Effector memory CD8-positive, alpha-beta T cell (primary cell): ENCODE measurements at regions not wholly inside any gene's neighbourhood (a gene's known extent, or its start where the extent isn't known, plus 50 kb on each side); places are given as distances from the start of the nearest gene placed in this dataset.

ENCODE experiments used
- ATAC-seq: fragments of 150-1000 bp; cut with Tn5 transposase; replicated peaks from 2 replicates; pipeline ENCODE4 v1.10.0; 2021; ENCODE audit warnings: mild to moderate bottlenecking, moderate library complexity
- DNase-seq, 3 experiments: peaks; one replicate each; pipeline ENCODE4 v3.0.0; 2021
- H3K27ac Mint-ChIP-seq, 2 donors: one replicate each; pipeline ENCODE4 v1.8.0; 2022; ENCODE audit warnings: mild to moderate bottlenecking in 2 of 2, mixed read lengths in 2 of 2, moderate library complexity in 2 of 2
- H3K27me3 Mint-ChIP-seq, 2 donors: one replicate each; pipeline ENCODE4 v1.8.0; 2022; ENCODE audit warnings: mixed read lengths in 2 of 2
- H3K36me3 Mint-ChIP-seq: one replicate; pipeline ENCODE4 v1.8.0; 2022; ENCODE audit warnings: mild to moderate bottlenecking, moderate library complexity, mixed read lengths; ENCODE audit not compliant: insufficient read depth
- H3K4me1 Mint-ChIP-seq, 2 donors: one replicate each; pipeline ENCODE4 v1.8.0; 2022; ENCODE audit warnings: low read depth in 2 of 2, mixed read lengths in 2 of 2
- H3K4me3 Mint-ChIP-seq, 2 donors: one replicate each; pipeline ENCODE4 v1.8.0; 2022; ENCODE audit warnings: mild to moderate bottlenecking in 2 of 2, mixed read lengths in 2 of 2, moderate library complexity in 2 of 2
- H3K9me3 Mint-ChIP-seq, 2 donors: one replicate each; pipeline ENCODE4 v1.8.0; 2022; ENCODE audit warnings: mixed read lengths in 2 of 2

- Mint-ChIP-seq H3K4me3 (no peak overlapping the region), H3K27me3 (peaks cover 0 to 18% of the 10 kb centered on the region in 2 donors), H3K36me3 (no peaks in the 10 kb centered on the region), H3K4me1 (no peaks in the 10 kb centered on the region), H3K27ac (no peak overlapping the region), H3K9me3 (peaks cover 4 to 15% of the 10 kb centered on the region in 2 donors)
- ATAC-seq: no peak
- no peak for DNase-seq
These were observed 373.8 kb upstream of the RAB6C start for GRCh38 chr2:129605646-129606045.

- H3K27ac Mint-ChIP-seq: no peak overlapping the region
- ATAC-seq: no peak
These were observed 372.8 kb upstream of the RAB6C start for GRCh38 chr2:129606496-129607270.

GRCh38 chr2:129609224-129609623 is 370.2 kb upstream of the RAB6C start:
- no peaks in the 10 kb centered on the region for H3K4me1 Mint-ChIP-seq
- peaks cover 0 to 22% of the 10 kb centered on the region in 2 donors for H3K27me3 Mint-ChIP-seq
- H3K9me3 Mint-ChIP-seq: peaks cover 4 to 15% of the 10 kb centered on the region in 2 donors
- no peak overlapping the region for H3K27ac Mint-ChIP-seq
- no peak overlapping the region for H3K4me3 Mint-ChIP-seq
- ATAC-seq (no peak), DNase-seq (no peak)
- H3K36me3 Mint-ChIP-seq: no peaks in the 10 kb centered on the region

More at GRCh38 chr2:129606496-129607270, 372.8 kb upstream of the RAB6C start:
- Mint-ChIP-seq H3K4me1 (no peaks in the 10 kb centered on the region), H3K36me3 (no peaks in the 10 kb centered on the region), H3K4me3 (no peak overlapping the region), H3K9me3 (peaks cover 4 to 12% of the 10 kb centered on the region in 2 donors), H3K27me3 (peaks cover 0 to 18% of the 10 kb centered on the region in 2 donors)
- no peak for DNase-seq

- ATAC-seq: no peak
- Mint-ChIP-seq H3K27me3 (peaks cover 0 to 19% of the 10 kb centered on the region in 2 donors), H3K4me3 (no peak overlapping the region), H3K4me1 (no peaks in the 10 kb centered on the region), H3K27ac (no peak overlapping the region), H3K36me3 (no peaks in the 10 kb centered on the region), H3K9me3 (peaks cover 4 to 15% of the 10 kb centered on the region in 2 donors)
- no peak for DNase-seq
These were observed 368.7 kb upstream of the RAB6C start for GRCh38 chr2:129610766-129611165.

GRCh38 chr2:129611471-129611870 is 368.0 kb upstream of the RAB6C start:
- Mint-ChIP-seq H3K9me3 (peaks cover 4 to 10% of the 10 kb centered on the region in 2 donors), H3K4me1 (no peaks in the 10 kb centered on the region), H3K4me3 (no peak overlapping the region), H3K27ac (no peak overlapping the region), H3K36me3 (no peaks in the 10 kb centered on the region), H3K27me3 (peaks cover 0 to 12% of the 10 kb centered on the region in 2 donors)
- ATAC-seq (no peak), DNase-seq (no peak)

GRCh38 chr2:129619471-129619870 is 360.0 kb upstream of the RAB6C start:
- DNase-seq: no peak
- no peak for ATAC-seq
- no peak overlapping the region for H3K4me3 Mint-ChIP-seq
- H3K4me1 Mint-ChIP-seq: no peaks in the 10 kb centered on the region
- H3K9me3 Mint-ChIP-seq: peaks cover 0 to 3% of the 10 kb centered on the region in 2 donors
- H3K27me3 Mint-ChIP-seq: peaks cover 0 to 3% of the 10 kb centered on the region in 2 donors
- no peak overlapping the region for H3K27ac Mint-ChIP-seq
- no peaks in the 10 kb centered on the region for H3K36me3 Mint-ChIP-seq

GRCh38 chr2:129620411-129620810 is 359.1 kb upstream of the RAB6C start:
- H3K9me3 Mint-ChIP-seq: peaks cover 0 to 3% of the 10 kb centered on the region in 2 donors
- DNase-seq (no peak), ATAC-seq (no peak)
- no peaks in the 10 kb centered on the region for H3K4me1 Mint-ChIP-seq
- H3K36me3 Mint-ChIP-seq: no peaks in the 10 kb centered on the region
- no peak overlapping the region for H3K27ac Mint-ChIP-seq
- no peak overlapping the region for H3K4me3 Mint-ChIP-seq
- H3K27me3 Mint-ChIP-seq: no peaks in the 10 kb centered on the region

- H3K4me3 Mint-ChIP-seq: no peak overlapping the region
- peaks cover 0 to 7% of the 10 kb centered on the region in 2 donors for H3K9me3 Mint-ChIP-seq
- no peaks in the 10 kb centered on the region for H3K36me3 Mint-ChIP-seq
- ATAC-seq (no peak), DNase-seq (no peak)
- H3K27me3 Mint-ChIP-seq: no peaks in the 10 kb centered on the region
- no peaks in the 10 kb centered on the region for H3K4me1 Mint-ChIP-seq
- H3K27ac Mint-ChIP-seq: no peak overlapping the region
These were observed 355.7 kb upstream of the RAB6C start for GRCh38 chr2:129623783-129624182.

DNA sequence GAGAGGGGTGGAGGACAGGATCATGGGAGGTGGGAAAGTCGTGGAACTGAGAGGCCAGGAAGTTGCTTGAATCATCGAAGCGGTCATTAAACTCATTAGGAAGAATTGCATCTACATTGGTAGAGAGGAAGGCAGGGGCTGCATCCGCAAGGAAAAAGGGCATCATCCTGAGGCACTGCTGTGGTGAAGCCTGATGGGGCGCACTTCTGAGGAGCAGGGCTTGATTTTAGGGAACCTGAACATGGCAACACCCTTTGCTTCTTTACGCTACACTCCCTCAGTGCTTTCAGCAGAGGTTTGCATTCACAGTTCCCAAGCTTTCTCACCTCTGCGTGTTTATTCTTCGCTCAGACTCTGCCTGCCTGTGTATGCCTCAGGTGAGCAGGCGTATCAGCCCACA is 352.0 kb upstream of the RAB6C start:
- Mint-ChIP-seq H3K4me3 (no peak overlapping the region), H3K27me3 (no peaks in the 10 kb centered on the region), H3K36me3 (no peaks in the 10 kb centered on the region), H3K4me1 (no peaks in the 10 kb centered on the region), H3K27ac (no peak overlapping the region), H3K9me3 (peaks cover 0 to 7% of the 10 kb centered on the region in 2 donors)
- DNase-seq: no peak
- ATAC-seq: no peak

- Mint-ChIP-seq H3K4me1 (no peaks in the 10 kb centered on the region), H3K27me3 (peaks cover 0 to 4% of the 10 kb centered on the region in 2 donors), H3K36me3 (peaks cover 3% of the 10 kb centered on the region), H3K9me3 (no peaks in the 10 kb centered on the region), H3K4me3 (no peak overlapping the region), H3K27ac (no peak overlapping the region)
- DNase-seq: no peak
- ATAC-seq: no peak
These were observed 342.8 kb upstream of the RAB6C start for GRCh38 chr2:129636692-129637091.

- Mint-ChIP-seq H3K4me1 (no peaks in the 10 kb centered on the region), H3K36me3 (peaks cover 3% of the 10 kb centered on the region), H3K9me3 (peaks cover 2 to 6% of the 10 kb centered on the region in 2 donors), H3K4me3 (no peak overlapping the region), H3K27ac (no peak overlapping the region), H3K27me3 (peaks cover 0 to 4% of the 10 kb centered on the region in 2 donors)
- DNase-seq: no peak
- no peak for ATAC-seq
These were observed 338.1 kb upstream of the RAB6C start for GRCh38 chr2:129641371-129641770.

- Mint-ChIP-seq H3K4me1 (no peaks in the 10 kb centered on the region), H3K9me3 (peaks cover 2 to 6% of the 10 kb centered on the region in 2 donors), H3K27me3 (no peaks in the 10 kb centered on the region), H3K4me3 (no peak overlapping the region), H3K27ac (no peak overlapping the region), H3K36me3 (peaks cover 3% of the 10 kb centered on the region)
- DNase-seq (no peak), ATAC-seq (no peak)
These were observed 336.9 kb upstream of the RAB6C start for GRCh38 chr2:129642526-129643043.

DNA sequence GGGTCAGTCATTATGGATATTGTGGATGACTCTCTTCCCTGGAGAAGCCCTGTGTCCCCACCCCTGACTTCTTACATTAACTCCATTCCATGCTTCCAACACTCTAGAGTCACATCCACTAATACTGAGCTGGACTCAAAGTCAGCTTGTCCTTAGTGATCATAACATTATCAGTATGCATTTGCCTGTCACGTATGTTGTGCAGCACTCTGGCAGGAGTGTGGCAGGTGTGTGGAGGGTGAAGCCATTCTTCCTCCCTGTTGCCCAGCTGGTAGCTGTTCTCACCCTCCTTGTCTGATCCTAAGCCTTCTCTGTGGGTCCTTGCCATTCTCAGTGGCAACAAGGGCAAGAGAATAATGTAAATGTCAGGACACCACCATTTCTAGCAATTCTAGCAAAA is 334.1 kb upstream of the RAB6C start:
- Mint-ChIP-seq H3K27ac (no peak overlapping the region), H3K4me3 (no peak overlapping the region), H3K27me3 (no peaks in the 10 kb centered on the region), H3K9me3 (peaks cover 2 to 6% of the 10 kb centered on the region in 2 donors), H3K4me1 (no peaks in the 10 kb centered on the region), H3K36me3 (no peaks in the 10 kb centered on the region)
- DNase-seq (no peak), ATAC-seq (no peak)

DNA sequence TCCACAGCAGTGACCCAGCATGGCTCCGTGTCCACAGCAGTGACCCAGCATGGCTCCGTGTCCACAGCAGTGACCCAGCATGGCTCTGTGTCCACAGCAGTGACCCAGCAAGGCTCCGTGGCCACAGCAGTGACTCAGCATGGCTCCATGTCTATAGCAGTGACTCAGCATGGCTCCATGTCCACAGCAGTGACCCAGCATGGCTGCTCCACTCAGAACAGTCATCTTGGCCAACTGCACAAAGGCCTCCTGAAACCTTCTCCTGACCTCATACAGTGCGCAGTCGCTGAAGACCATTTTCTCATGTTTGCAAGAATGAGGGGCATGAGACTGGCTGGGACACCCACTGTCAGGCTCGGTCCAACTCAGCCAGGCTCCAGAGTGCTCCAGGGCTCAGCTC is 333.4 kb upstream of the RAB6C start:
- Mint-ChIP-seq H3K36me3 (no peaks in the 10 kb centered on the region), H3K4me1 (no peaks in the 10 kb centered on the region), H3K27me3 (peaks cover 0 to 4% of the 10 kb centered on the region in 2 donors), H3K9me3 (peaks cover 2 to 6% of the 10 kb centered on the region in 2 donors), H3K27ac (no peak overlapping the region), H3K4me3 (no peak overlapping the region)
- DNase-seq (no peak), ATAC-seq (no peak)
